Cardiac fibroblast (primary cell): ENCODE measurements at regions not wholly inside any gene's neighbourhood (a gene's known extent, or its start where the extent isn't known, plus 50 kb on each side); places are given as distances from the start of the nearest gene placed in this dataset.

Experiments
- DNase-seq, 2 donors: peaks; one replicate each; pipeline versions ENCODE4 v3.0.0 to v3.0.0-alpha.2; 2010; ENCODE audit warnings: low read depth in 2 of 2
- H3K4me3 ChIP-seq, 2 donors: replicated peaks in 1 of 2; 1 replicate in 1 of 2; 2 replicates in 1 of 2; pipeline ENCODE4 v1.5.1; 2011; ENCODE audit warnings: low read depth in 2 of 2, low read length in 2 of 2, mild to moderate bottlenecking in 2 of 2, moderate library complexity in 1 of 2
- CTCF ChIP-seq: IDR thresholded peaks from one replicate; pipeline ENCODE4 v1.5.1; 2011; ENCODE audit warnings: low read depth, mild to moderate bottlenecking, low read length, inconsistent platforms

GRCh38 chr9:31078175-31078574, 1306.3 kb upstream of the ACO1 start:
- no peak overlapping the region for H3K4me3 ChIP-seq
- no peak for TF ChIP-seq CTCF

GRCh38 chr9:31084350-31084749, 1300.1 kb upstream of the ACO1 start:
- H3K4me3 ChIP-seq: no peak overlapping the region
- TF ChIP-seq CTCF: no peak
- DNase-seq: no peak

More at GRCh38 chr9:31078175-31078574, 1306.3 kb upstream of the ACO1 start:
- no peak for DNase-seq

GRCh38 chr9:31089549-31090221, 1294.8 kb upstream of the ACO1 start:
- DNase-seq: peak; percentile 5 to 18
- no peak for TF ChIP-seq CTCF
- H3K4me3 ChIP-seq: no peak overlapping the region

GRCh38 chr9:31100311-31100710, 1284.1 kb upstream of the ACO1 start:
- DNase-seq: no peak
- H3K4me3 ChIP-seq: no peak overlapping the region
- no peak for TF ChIP-seq CTCF

GRCh38 chr9:31103836-31104235, 1280.6 kb upstream of the ACO1 start:
- no peak overlapping the region for H3K4me3 ChIP-seq
- TF ChIP-seq CTCF: no peak
- peak in 1 of 2 donors; percentile 38 for DNase-seq

- no peak for DNase-seq
- H3K4me3 ChIP-seq: no peak overlapping the region
- no peak for TF ChIP-seq CTCF
These were observed 1280.2 kb upstream of the ACO1 start for GRCh38 chr9:31104249-31104648.

- no peak overlapping the region for H3K4me3 ChIP-seq
- TF ChIP-seq CTCF: no peak
- no peak for DNase-seq
These were observed 1272.0 kb upstream of the ACO1 start for GRCh38 chr9:31112491-31112890.
